ENCODE measurements at regions not wholly inside any gene's neighbourhood (a gene's known extent, or its start where the extent isn't known, plus 50 kb on each side); places are given as distances from the start of the nearest gene placed in this dataset.

DNA sequence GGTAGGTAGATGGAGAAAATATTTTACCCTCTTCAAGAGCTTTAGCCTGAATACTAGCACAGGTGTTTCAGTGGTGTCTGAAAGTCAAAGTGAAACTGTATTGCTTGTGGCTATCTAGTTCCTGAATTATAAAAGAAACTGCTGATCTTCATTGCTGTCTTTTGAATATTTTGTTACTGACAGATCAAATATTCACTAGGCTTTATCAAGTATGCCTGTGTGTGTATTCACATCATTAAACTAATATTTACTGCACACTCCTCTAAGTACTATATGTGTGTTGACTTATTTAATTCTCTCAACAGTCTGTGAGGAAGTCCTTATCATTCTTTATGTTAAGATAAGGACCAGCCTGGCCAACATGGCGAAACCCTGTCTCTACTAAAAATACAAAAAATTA, 139.6 kb downstream of the SOCS6 start:
- TF ChIP-seq, protein P1, sequence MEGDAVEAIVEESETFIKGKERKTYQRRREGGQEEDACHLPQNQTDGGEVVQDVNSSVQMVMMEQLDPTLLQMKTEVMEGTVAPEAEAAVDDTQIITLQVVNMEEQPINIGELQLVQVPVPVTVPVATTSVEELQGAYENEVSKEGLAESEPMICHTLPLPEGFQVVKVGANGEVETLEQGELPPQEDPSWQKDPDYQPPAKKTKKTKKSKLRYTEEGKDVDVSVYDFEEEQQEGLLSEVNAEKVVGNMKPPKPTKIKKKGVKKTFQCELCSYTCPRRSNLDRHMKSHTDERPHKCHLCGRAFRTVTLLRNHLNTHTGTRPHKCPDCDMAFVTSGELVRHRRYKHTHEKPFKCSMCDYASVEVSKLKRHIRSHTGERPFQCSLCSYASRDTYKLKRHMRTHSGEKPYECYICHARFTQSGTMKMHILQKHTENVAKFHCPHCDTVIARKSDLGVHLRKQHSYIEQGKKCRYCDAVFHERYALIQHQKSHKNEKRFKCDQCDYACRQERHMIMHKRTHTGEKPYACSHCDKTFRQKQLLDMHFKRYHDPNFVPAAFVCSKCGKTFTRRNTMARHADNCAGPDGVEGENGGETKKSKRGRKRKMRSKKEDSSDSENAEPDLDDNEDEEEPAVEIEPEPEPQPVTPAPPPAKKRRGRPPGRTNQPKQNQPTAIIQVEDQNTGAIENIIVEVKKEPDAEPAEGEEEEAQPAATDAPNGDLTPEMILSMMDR (IDR thresholded peaks at IDR 0.05), result no peak

- TF ChIP-seq, protein P1 (IDR thresholded peaks at IDR 0.05), result no peak
Observed at GRCh38 chr18:70426818-70427217, 138.0 kb downstream of the SOCS6 start.

DNA sequence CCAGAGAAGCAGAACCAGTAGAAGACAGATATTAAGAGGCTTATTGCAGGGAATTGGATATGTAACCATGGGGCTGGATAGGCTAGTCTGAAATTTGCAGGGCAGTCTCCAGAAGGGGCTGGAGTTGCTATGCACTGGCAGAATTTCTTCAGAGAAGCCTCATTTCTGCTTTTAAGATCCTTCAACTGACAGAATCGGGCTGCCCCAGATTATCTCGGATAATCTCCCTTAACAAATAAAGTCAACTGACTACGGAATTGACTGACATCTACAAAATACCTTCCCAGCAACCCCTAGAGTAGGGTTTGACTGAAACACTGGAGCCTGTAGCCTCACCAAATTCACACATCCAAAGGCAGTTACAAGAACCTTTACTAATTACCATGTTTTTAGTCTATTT, 136.4 kb downstream of the SOCS6 start:
- TF ChIP-seq, protein P1 (IDR thresholded peaks at IDR 0.05), result no peak

GRCh38 chr18:70423988-70424387, 135.1 kb downstream of the SOCS6 start:
- TF ChIP-seq, protein P1 (IDR thresholded peaks at IDR 0.05), result no peak

DNA sequence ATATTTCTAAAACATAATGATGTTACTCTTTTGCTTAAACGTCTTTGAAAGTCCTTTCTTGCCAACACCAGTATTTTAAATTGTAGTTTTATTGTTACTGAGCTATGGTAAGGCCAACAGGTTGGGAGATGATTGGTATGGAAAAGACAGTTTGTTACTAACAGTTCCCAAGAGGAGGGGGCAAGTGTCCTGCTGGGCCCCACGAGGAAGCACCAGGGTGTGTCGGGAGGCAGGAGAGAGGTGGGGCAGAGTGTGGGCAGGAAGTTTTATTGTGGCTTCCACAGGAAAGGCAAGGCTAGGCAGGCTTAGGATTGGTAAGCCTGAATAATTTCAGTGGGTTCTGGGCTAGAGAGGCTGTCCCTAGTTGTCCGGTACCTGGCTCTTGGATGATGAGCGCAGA, 134.3 kb downstream of the SOCS6 start:
- TF ChIP-seq, protein P1 (IDR thresholded peaks at IDR 0.05), result no peak

GRCh38 chr18:70422391-70422965, 133.6 kb downstream of the SOCS6 start:
- TF ChIP-seq, protein P1 (IDR thresholded peaks at IDR 0.05), result no peak

DNA sequence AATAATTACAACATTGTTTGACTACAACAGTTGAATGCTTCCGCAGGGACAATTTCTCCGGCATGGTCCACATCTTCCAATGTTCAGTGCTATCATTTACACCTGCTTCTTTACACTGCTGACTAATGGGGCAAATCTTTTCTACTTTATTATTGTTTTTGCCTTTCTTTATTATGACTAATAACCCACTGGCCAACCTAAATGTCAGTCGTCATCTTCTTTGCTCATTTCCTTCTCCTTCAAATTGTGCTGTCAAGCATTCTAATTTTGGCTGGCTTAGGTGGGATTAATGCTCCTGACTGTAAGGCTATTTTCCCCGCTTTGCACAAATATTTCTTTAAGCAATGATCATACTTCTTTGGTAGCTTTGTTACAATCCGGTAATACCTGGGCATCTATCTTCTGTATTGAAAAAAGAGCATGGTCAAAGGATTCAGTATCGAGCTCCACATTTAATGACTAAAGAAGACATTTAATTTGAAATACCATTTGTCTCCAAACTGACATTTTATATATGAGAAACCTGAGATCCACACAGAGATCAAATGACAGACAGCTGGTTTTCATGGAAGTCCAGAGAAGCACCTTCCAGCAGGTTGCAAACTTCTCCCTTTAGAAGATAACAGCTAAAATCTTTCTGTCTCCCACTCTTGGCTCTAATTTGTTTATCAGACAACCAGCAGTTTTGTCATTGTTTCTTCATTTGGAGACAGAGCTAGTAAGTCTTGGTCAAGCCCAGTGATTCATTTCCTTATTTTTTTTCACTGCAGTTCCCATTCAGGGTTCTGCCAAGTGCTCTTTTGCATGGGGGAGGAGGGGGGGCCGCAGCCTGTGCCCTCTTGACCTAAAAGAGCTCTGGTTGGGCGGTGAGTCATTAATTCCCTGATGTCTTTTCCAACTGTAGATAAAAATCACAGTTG, 132.9 kb downstream of the SOCS6 start:
- TF ChIP-seq, protein P1 (IDR thresholded peaks at IDR 0.05), result no peak
